Osteocyte (in vitro differentiated cells): ENCODE measurements at regions not wholly inside any gene's neighbourhood (a gene's known extent, or its start where the extent isn't known, plus 50 kb on each side); places are given as distances from the start of the nearest gene placed in this dataset.
A peak's percentile ranks its signal among the peaks of the same experiment; 100 is the strongest.
"Not testable (repeated sequence)": the region's sequence is repeated elsewhere in the genome, so short reads cannot be mapped to it uniquely, and the experiment has no call there.

Experiments
- DNase-seq: peaks from one replicate; pipeline ENCODE4 v3.0.0; 2021; ENCODE audit warnings: mixed read lengths; ENCODE audit not compliant: unreplicated experiment; ENCODE audit errors: extremely low spot score
- H3K27ac Mint-ChIP-seq: one replicate; pipeline ENCODE4 v1.8.0; 2021; ENCODE audit warnings: mild to moderate bottlenecking, mixed read lengths; ENCODE audit not compliant: unreplicated experiment
- H3K27me3 Mint-ChIP-seq: one replicate; pipeline ENCODE4 v1.8.0; 2021; ENCODE audit warnings: mixed read lengths; ENCODE audit not compliant: unreplicated experiment
- H3K36me3 Mint-ChIP-seq: one replicate; pipeline ENCODE4 v1.8.0; 2021; ENCODE audit warnings: mixed read lengths; ENCODE audit not compliant: unreplicated experiment
- H3K4me1 Mint-ChIP-seq: one replicate; pipeline ENCODE4 v1.8.0; 2021; ENCODE audit warnings: mixed read lengths; ENCODE audit not compliant: unreplicated experiment
- H3K4me3 Mint-ChIP-seq: one replicate; pipeline ENCODE4 v1.8.0; 2021; ENCODE audit warnings: mild to moderate bottlenecking, moderate library complexity, mixed read lengths; ENCODE audit not compliant: unreplicated experiment
- H3K9me3 Mint-ChIP-seq: one replicate; pipeline ENCODE4 v1.8.0; 2021; ENCODE audit warnings: mixed read lengths; ENCODE audit not compliant: unreplicated experiment
- CTCF ChIP-seq: fragments of 200-600 bp; sonication (generic); IDR thresholded peaks from 2 replicates; pipeline ENCODE4 v1.5.0; 2021; ENCODE audit warnings: antibody characterized with exemption, mild to moderate bottlenecking, moderate library complexity

- peak; percentile 54 for TF ChIP-seq CTCF
- Mint-ChIP-seq H3K27me3 (no peaks in the 10 kb centered on the region), H3K4me3 (no peak overlapping the region), H3K36me3 (no peaks in the 10 kb centered on the region), H3K4me1 (peaks cover 48% of the 10 kb centered on the region), H3K9me3 (peaks cover 6% of the 10 kb centered on the region), H3K27ac (no peak overlapping the region)
- DNase-seq, result no peak
Measured at GRCh38 chr7:142438235-142438922, 180.5 kb upstream of the PRSS58 start.

GRCh38 chr7:142437741-142438140, 179.9 kb upstream of the PRSS58 start:
- no peak for DNase-seq
- H3K36me3 Mint-ChIP-seq, result no peaks in the 10 kb centered on the region
- TF ChIP-seq CTCF, result no peak
- H3K4me1 Mint-ChIP-seq, result peaks cover 41% of the 10 kb centered on the region
- no peaks in the 10 kb centered on the region for H3K27me3 Mint-ChIP-seq
- H3K9me3 Mint-ChIP-seq, result peaks cover 6% of the 10 kb centered on the region
- H3K4me3 Mint-ChIP-seq, result no peak overlapping the region
- H3K27ac Mint-ChIP-seq, result no peak overlapping the region

GRCh38 chr7:142436601-142437000, 178.7 kb upstream of the PRSS58 start:
- no peak for TF ChIP-seq CTCF
- no peaks in the 10 kb centered on the region for H3K27me3 Mint-ChIP-seq
- H3K27ac Mint-ChIP-seq, result no peak overlapping the region
- peaks cover 6% of the 10 kb centered on the region for H3K9me3 Mint-ChIP-seq
- no peak overlapping the region for H3K4me3 Mint-ChIP-seq
- H3K36me3 Mint-ChIP-seq, result no peaks in the 10 kb centered on the region
- peaks cover 47% of the 10 kb centered on the region for H3K4me1 Mint-ChIP-seq
- no peak for DNase-seq

GRCh38 chr7:142435606-142436005, 177.7 kb upstream of the PRSS58 start:
- not testable (repeated sequence) for H3K27ac Mint-ChIP-seq, H3K4me3 Mint-ChIP-seq, H3K9me3 Mint-ChIP-seq, DNase-seq, H3K27me3 Mint-ChIP-seq, H3K36me3 Mint-ChIP-seq
- peaks cover 47% of the 10 kb centered on the region for H3K4me1 Mint-ChIP-seq

- Mint-ChIP-seq H3K4me3 (no peak overlapping the region), H3K36me3 (no peaks in the 10 kb centered on the region), H3K27ac (no peak overlapping the region), H3K9me3 (peaks cover 6% of the 10 kb centered on the region), H3K27me3 (no peaks in the 10 kb centered on the region), H3K4me1 (peaks cover 38% of the 10 kb centered on the region)
- no peak for DNase-seq
- no peak for TF ChIP-seq CTCF
Measured at GRCh38 chr7:142434666-142435167, 176.9 kb upstream of the PRSS58 start.

GRCh38 chr7:142434133-142434532, 176.3 kb upstream of the PRSS58 start:
- not testable (repeated sequence) for H3K27ac Mint-ChIP-seq, H3K4me3 Mint-ChIP-seq, H3K27me3 Mint-ChIP-seq, H3K36me3 Mint-ChIP-seq, DNase-seq, H3K9me3 Mint-ChIP-seq
- peaks cover 36% of the 10 kb centered on the region for H3K4me1 Mint-ChIP-seq
